ENCODE measurements at regions not wholly inside any gene's neighbourhood (a gene's known extent, or its start where the extent isn't known, plus 50 kb on each side); places are given as distances from the start of the nearest gene placed in this dataset.

- TF ChIP-seq CTCF (conservative IDR thresholded peaks at IDR 0.05) (no peak), EZH2 (IDR thresholded peaks at IDR 0.05; ENCODE audit: low read depth) (no peak)
Measured at GRCh38 chr4:114398410-114398809, 200.2 kb upstream of the UGT8 start.

Data from PC-9 (cell line).